ENCODE measurements at regions not wholly inside any gene's neighbourhood (a gene's known extent, or its start where the extent isn't known, plus 50 kb on each side); places are given as distances from the start of the nearest gene placed in this dataset.
"Not testable (repeated sequence)": the region's sequence is repeated elsewhere in the genome, so short reads cannot be mapped to it uniquely, and the experiment has no call there.

GRCh38 chr3:86774082-86774691 is 216.8 kb downstream of the VGLL3 start:
- H3K4me3 ChIP-seq = no peak overlapping the region
- H3K4me1 ChIP-seq = no peaks in the 10 kb centered on the region
- H3K36me3 ChIP-seq = no peaks in the 10 kb centered on the region
- H3K27ac ChIP-seq = no peak overlapping the region
- no peak for DNase-seq (ENCODE audit: low spot score in 2 of 2)
- no peaks in the 10 kb centered on the region for H3K27me3 ChIP-seq
- no peaks in the 10 kb centered on the region for H3K9me3 ChIP-seq
- 31 to 33% methylated on average over 3 of the region's 3 CpGs for WGBS, 2 donors
- no peak for TF ChIP-seq EP300 (IDR thresholded peaks at IDR 0.05)
- TF ChIP-seq, protein P1, sequence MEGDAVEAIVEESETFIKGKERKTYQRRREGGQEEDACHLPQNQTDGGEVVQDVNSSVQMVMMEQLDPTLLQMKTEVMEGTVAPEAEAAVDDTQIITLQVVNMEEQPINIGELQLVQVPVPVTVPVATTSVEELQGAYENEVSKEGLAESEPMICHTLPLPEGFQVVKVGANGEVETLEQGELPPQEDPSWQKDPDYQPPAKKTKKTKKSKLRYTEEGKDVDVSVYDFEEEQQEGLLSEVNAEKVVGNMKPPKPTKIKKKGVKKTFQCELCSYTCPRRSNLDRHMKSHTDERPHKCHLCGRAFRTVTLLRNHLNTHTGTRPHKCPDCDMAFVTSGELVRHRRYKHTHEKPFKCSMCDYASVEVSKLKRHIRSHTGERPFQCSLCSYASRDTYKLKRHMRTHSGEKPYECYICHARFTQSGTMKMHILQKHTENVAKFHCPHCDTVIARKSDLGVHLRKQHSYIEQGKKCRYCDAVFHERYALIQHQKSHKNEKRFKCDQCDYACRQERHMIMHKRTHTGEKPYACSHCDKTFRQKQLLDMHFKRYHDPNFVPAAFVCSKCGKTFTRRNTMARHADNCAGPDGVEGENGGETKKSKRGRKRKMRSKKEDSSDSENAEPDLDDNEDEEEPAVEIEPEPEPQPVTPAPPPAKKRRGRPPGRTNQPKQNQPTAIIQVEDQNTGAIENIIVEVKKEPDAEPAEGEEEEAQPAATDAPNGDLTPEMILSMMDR (IDR thresholded peaks at IDR 0.05) = peak in 4 of 5 experiments; percentile 46 to 60 (median 54)

DNA sequence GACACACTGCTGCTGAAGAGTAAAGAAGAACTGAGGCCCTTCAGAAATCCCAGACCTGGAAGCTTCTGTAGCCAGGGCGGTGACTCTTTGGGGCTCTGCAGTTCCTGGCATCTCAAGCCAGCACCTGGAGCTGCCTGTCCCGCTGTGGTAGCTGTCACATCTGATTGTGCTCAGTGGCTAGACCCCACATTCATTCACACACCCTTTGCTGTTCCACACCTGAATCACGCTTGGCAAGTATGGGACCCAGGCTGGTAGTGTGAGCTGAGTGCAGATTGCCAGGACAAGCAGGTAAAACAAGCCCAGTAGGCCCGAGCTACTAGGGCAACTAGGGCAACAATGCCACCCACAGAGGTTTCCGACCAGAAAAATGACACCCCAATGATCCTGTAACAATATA is 218.2 kb downstream of the VGLL3 start:
- no peaks in the 10 kb centered on the region for H3K36me3 ChIP-seq
- H3K27ac ChIP-seq = no peak overlapping the region
- no peaks in the 10 kb centered on the region for H3K4me1 ChIP-seq
- TF ChIP-seq POLR2A (IDR thresholded peaks at IDR 0.05) = no peak
- TF ChIP-seq EP300 (IDR thresholded peaks at IDR 0.05) = no peak
- TF ChIP-seq, protein P1 (IDR thresholded peaks at IDR 0.05) = no peak
- no peaks in the 10 kb centered on the region for H3K9me3 ChIP-seq
- H3K4me3 ChIP-seq = no peak overlapping the region
- WGBS, 2 donors = 83 to 90% methylated on average over 5 of the region's 5 CpGs
- DNase-seq (ENCODE audit: low spot score in 2 of 2) = no peak
- no peaks in the 10 kb centered on the region for H3K27me3 ChIP-seq

DNA sequence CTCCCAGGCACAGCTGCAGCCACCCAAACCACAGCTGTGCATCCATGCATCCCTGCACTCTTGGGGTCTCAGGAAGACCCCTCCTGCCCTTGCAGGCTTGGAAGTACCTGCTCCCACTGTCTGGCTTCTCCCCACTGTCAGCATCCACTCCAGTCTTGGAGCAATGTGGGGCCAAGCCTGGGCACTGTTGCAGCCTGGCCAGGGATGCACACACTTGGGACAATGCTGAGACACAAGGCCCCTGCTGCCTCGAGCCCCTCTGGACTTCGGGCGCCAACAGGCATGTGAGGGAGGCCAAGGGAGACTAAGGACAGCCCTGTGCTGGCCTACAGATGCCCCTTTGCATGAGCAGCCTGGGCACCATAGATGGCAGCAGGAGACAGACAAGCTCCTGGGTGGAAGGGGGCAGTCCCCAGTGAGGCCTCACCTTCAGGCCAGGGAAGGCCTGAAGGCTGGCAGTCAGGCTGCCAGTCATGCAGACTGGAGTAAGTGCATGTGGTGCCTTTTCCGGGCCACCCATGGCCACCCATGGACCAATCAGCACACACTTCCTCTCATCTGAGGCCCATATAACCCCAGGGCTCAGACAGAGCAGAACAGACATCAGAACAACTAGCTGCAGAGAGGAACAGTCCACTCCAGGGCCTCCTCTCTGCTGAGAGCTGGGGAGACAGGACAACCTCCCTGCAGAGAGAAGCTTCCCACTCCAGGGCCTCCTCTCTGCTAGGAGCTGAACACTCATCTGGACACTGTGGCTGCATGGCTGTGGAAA is 219.0 kb downstream of the VGLL3 start:
- no peaks in the 10 kb centered on the region for H3K36me3 ChIP-seq
- no peak overlapping the region for H3K27ac ChIP-seq
- DNase-seq (ENCODE audit: low spot score in 2 of 2) = no peak
- no peak overlapping the region for H3K4me3 ChIP-seq
- H3K4me1 ChIP-seq = no peaks in the 10 kb centered on the region
- no peaks in the 10 kb centered on the region for H3K9me3 ChIP-seq
- TF ChIP-seq POLR2A (IDR thresholded peaks at IDR 0.05) = no peak
- no peak for TF ChIP-seq EP300 (IDR thresholded peaks at IDR 0.05)
- TF ChIP-seq, protein P1 (IDR thresholded peaks at IDR 0.05) = no peak
- no peaks in the 10 kb centered on the region for H3K27me3 ChIP-seq
- WGBS, 2 donors = 70 to 87% methylated on average over 3 to 4 of the region's 4 CpGs

- TF ChIP-seq EP300 (IDR thresholded peaks at IDR 0.05) = no peak
- TF ChIP-seq, protein P1 (IDR thresholded peaks at IDR 0.05) = no peak
- no peak for TF ChIP-seq POLR2A (IDR thresholded peaks at IDR 0.05)
- DNase-seq (ENCODE audit: low spot score in 2 of 2) = no peak
- no peak overlapping the region for H3K4me3 ChIP-seq
- H3K27me3 ChIP-seq = no peaks in the 10 kb centered on the region
- H3K27ac ChIP-seq = no peak overlapping the region
- 79 to 87% methylated on average over 2 of the region's 2 CpGs for WGBS, 2 donors
- H3K9me3 ChIP-seq = no peaks in the 10 kb centered on the region
- no peaks in the 10 kb centered on the region for H3K4me1 ChIP-seq
- H3K36me3 ChIP-seq = no peaks in the 10 kb centered on the region
Observed at GRCh38 chr3:86766331-86766730, 224.6 kb downstream of the VGLL3 start.

- H3K36me3 ChIP-seq; H3K27me3 ChIP-seq; H3K9me3 ChIP-seq; DNase-seq (ENCODE audit: low spot score in 2 of 2); H3K4me3 ChIP-seq; H3K27ac ChIP-seq; H3K4me1 ChIP-seq: not testable (repeated sequence)
- WGBS, 2 donors = 93 to 95% methylated on average over 30 to 32 of the region's 44 CpGs
Observed at GRCh38 chr3:86757322-86758179, 233.4 kb downstream of the VGLL3 start.
